MM.1S (cell line): ENCODE measurements at regions not wholly inside any gene's neighbourhood (a gene's known extent, or its start where the extent isn't known, plus 50 kb on each side); places are given as distances from the start of the nearest gene placed in this dataset.

Experiments used
- CTCF ChIP-seq: fragments of 300-600 bp; sonication (generic); IDR thresholded peaks from 2 replicates; pipeline ENCODE4 v1.5.1; 2016; ENCODE audit warnings: antibody characterized with exemption, low read length, mixed read lengths
- EZH2 ChIP-seq: fragments of 300-600 bp; sonication (generic); optimal IDR thresholded peaks from 2 replicates; pipeline ENCODE3; 2017; ENCODE audit warnings: low read depth, mild to moderate bottlenecking, antibody characterized with exemption, low read length, mixed read lengths

GRCh38 chr9:24879591-24879990, 333.9 kb upstream of the IZUMO3 start:
- TF ChIP-seq EZH2 (no peak), CTCF (no peak)
